ENCODE measurements at regions not wholly inside any gene's neighbourhood (a gene's known extent, or its start where the extent isn't known, plus 50 kb on each side); places are given as distances from the start of the nearest gene placed in this dataset.

GRCh38 chr2:84317135-84317534, 141.9 kb downstream of the SUCLG1 start:
- TF ChIP-seq CTCF (IDR thresholded peaks at IDR 0.05): no peak

- TF ChIP-seq CTCF (IDR thresholded peaks at IDR 0.05): peak; percentile 82
Measured at GRCh38 chr2:84314901-84315330, 144.2 kb downstream of the SUCLG1 start.

- TF ChIP-seq CTCF (IDR thresholded peaks at IDR 0.05): no peak
Measured at GRCh38 chr2:84314250-84314649, 144.8 kb downstream of the SUCLG1 start.

- TF ChIP-seq CTCF (IDR thresholded peaks at IDR 0.05): no peak
Measured at GRCh38 chr2:84309281-84309680, 149.8 kb downstream of the SUCLG1 start.

GRCh38 chr2:84306361-84306760, 152.7 kb downstream of the SUCLG1 start:
- TF ChIP-seq CTCF (IDR thresholded peaks at IDR 0.05): no peak

GRCh38 chr2:84302513-84303412, 156.3 kb downstream of the SUCLG1 start:
- TF ChIP-seq CTCF (IDR thresholded peaks at IDR 0.05): peak; percentile 78

- no peak for TF ChIP-seq CTCF (IDR thresholded peaks at IDR 0.05)
Measured at GRCh38 chr2:84301717-84302116, 157.4 kb downstream of the SUCLG1 start.
